Left cardiac atrium (tissue), 4 donors: ENCODE measurements at regions not wholly inside any gene's neighbourhood (a gene's known extent, or its start where the extent isn't known, plus 50 kb on each side); places are given as distances from the start of the nearest gene placed in this dataset.

Experiments used
- ATAC-seq, 2 donors: fragments of 200-7000 bp; cut with Tn5 transposase; one replicate each; pipeline ENCODE4 v1.9.1; 2020; ENCODE audit warnings: mild to moderate bottlenecking in 2 of 2, moderate library complexity in 2 of 2
- DNase-seq: peaks from one replicate; pipeline ENCODE4 v3.0.0-alpha.2; 2020
- intact Hi-C, 2 donors: fragments of 100-400 bp; cut with DNase I; formaldehyde crosslinking; loops; one replicate each; pipeline versions ENCODE4 v1.14.1 to v1.15.1; 2022 to 2023
- donor health status: DM: no; HTN: yes; CAD: no.
- donor health status: DM: no; HTN: yes; CAD: no; lungs with severe emphysema.
- donor health status: DM: yes; HTN: yes; CAD: no.
- donor health status: Dilated cardiomyopathy.

DNA sequence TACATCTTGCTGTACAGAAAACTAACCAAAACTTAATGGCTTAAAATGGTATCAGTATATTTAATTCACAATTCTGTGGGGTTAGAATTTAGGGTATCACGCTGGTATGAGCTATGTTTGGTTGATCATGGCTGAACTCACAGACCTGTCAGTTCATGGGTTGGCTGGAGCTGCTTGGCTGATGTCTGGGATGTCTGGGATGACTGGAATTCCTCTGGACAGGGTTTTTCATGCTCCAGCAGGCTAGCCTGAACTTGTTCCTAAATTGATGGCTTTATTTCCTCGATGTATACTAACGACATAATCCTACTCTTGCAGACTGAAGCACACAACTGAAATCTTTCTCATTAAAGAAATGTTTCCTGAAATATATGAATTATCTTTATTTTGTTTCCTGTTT lies 338.9 kb upstream of the GBE1 start:
- peak in 1 of 2 donors; percentile 30 for ATAC-seq
- no peak for DNase-seq
- intact Hi-C loops: no loop called here

- no peak for ATAC-seq
- intact Hi-C loops: no loop called here
- no peak for DNase-seq
Observed at GRCh38 chr3:82093641-82094040, 332.2 kb upstream of the GBE1 start.

DNA sequence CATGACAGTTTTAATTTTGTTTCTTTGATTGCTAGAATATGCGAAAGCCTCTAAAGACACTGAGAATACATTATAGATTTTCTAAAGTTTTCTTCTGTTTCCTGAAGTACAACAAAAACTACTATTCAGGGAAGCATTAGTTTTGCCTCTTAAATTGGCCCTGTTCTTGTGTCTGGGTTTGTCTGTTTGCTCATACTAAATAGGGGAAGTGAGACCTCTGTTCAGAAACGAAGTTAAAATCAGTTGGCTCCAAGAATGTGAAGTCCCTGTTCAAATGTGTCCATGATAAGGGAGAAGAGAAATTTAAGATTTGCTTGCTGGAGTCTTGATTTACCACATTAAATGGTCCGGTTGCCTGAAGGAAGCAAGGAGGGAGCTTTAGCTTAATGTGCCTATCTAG lies 327.3 kb upstream of the GBE1 start:
- DNase-seq (no peak), ATAC-seq (no peak)
- intact Hi-C loops: no loop called here

DNA sequence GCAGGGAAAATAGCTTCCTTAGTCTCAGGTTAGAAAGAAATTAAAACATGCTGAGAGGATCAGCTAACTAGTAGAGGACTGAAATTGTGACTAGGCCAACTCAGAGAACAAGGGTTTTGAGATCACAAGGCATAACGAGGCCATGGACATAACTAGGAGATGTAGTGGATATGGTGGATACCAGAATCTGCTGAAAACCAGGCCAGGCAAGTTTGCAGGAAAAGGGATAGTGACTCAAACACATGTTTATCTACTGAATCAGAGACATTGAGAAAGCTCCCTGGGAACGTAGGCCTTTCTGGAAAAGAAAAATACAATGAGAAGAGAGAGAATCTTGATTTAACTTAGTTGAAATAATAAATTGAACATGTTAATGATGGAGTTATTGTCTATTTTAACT lies 326.5 kb upstream of the GBE1 start:
- ATAC-seq (no peak), DNase-seq (no peak)
- intact Hi-C loops: no loop called here

DNA sequence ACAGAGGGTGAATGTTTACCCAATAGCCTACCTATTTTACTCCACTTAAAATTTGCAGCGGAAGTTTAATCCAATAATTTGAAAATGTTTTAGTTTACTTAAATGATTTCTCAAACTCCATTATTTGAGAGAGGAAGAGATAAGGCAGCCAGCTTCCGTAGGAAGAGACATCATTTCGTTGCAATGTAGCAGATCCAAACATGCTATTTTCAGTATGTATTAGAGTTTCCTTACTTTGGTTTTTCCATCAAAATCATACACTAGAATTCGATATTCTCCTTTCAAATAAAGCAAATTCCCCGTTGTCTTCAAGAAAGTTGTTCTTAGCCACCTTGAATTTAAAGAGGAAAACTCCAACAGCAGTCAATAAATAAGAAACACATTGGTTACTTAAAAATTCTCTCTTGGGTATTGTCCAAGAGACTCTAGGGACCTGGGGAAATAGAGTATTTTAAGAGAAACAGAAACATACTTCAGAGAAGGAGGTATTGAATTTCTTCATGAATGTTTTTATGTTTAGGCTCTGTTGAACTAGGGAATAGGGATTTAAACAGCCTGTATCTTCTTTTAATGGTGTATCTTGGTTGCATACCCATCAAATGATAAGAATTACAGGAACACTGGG lies 324.5 kb upstream of the GBE1 start:
- no peak for DNase-seq
- intact Hi-C loops: no loop called here
- ATAC-seq: no peak

DNA sequence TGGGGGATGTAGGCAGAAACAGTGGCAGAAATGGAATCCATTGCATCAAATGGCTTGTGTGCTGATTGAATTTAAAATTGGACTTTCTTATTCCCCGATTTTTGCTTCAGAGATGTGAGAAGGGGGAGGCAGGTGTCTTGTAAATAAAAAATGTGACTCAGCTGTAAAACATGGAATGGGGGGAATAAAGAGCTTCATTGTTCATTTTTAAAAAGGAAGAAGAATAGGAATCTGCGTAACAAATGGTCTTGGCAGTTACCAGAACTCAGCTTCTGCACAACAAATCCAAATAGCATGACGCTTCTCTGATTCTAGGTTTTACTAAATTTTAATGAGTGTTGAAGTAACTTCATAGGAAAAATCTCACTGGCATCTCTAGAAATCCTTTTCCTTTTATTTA lies 323.9 kb upstream of the GBE1 start:
- no peak for ATAC-seq
- intact Hi-C loops: no loop called here
- no peak for DNase-seq

DNA sequence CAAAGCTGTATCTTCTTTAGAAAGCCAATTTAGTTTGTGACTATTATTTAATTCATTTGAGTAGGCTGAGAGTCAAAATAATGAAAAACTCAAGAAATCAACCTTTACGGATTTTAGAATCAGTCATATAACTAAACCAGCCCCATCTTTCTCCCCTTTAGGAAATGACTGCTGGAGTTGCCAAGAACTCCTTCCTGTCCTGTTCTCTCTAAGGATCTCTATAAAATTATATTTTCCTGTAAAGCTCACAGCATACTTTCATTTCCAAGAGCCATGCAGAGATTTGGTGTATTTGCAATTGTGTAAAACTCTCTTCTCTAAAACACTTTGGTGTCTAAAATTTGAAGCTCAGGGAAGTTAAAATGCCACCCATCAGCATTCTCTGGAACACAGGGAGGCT lies 323.4 kb upstream of the GBE1 start:
- no peak for DNase-seq
- ATAC-seq: no peak
- intact Hi-C loops: no loop called here

DNA sequence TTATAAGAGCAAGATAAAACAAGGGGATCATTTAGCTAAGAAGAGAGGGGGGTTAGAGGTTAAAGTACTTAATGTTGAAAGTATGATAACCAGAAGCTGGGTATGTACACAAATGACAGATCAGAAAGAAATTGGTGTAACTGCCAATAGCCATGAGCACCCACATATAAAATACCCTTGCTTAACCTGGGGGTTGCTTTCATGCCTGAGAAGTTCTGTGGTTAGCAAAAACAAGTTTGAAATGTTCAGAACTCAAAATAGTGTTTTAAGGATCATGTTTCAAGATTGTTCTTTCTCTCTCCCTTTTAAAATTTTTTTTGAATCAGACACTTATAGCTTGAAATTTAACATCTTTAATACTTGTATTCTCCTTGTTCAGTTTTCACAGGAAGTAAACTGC lies 321.4 kb upstream of the GBE1 start:
- ATAC-seq (no peak), DNase-seq (no peak)
- intact Hi-C loops: no loop called here

DNA sequence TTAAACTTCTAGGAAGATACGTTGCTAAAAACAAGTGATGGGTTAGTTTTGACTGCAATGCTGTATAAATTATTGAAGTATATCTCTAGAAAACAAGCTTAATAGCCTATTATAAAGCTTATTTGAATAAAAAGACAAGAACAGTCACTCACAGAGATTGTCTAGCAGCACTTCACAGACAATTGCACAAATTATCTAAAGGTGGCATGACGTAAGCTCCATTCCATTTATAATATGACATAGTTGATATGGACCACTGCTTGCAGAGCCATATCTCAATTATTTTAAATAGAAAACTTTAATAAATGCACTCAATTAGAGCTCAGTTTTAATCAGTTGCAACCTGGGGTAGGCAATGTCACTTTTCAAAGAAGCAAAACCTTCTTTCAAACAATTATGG lies 319.9 kb upstream of the GBE1 start:
- intact Hi-C loops: no loop called here
- ATAC-seq (no peak), DNase-seq (no peak)

DNA sequence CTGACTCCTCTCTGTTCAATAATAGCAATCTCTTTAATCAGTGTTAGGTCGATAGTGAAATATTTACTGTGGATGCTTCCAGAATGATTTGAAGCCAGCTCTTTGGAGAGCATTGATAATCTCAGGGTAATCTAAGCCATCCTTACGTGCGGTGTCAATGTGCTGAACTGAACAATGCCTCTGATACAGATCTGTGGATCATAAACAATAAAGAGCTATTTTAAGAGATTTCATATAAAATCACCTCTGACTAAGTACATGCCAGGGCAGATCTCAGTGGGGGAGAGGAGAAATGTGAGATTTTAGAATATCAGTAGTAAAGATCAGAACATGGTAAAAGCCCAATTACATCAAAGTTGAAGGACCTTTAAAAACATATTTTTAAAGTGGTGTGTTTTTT lies 319.3 kb upstream of the GBE1 start:
- DNase-seq (no peak), ATAC-seq (no peak)
- intact Hi-C loops: no loop called here

DNA sequence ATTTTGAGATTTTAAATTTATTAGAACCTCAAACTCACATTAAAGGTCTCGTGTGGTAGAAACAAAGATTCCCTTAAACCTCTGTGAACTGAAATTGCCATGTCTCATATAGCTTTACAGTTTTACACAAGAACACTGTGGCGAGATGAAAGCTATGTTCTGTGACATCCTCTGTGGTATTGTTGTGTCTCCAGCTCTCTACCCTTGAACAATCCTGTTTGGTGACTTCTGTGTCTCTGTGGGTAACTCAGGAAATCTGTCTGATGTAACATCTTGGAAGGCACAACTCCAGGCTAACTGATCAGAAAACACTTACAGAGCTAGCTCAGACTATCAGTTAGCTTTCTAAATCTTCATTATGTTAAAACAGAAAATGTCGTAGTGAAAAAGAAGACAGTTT lies 318.8 kb upstream of the GBE1 start:
- no peak for ATAC-seq
- intact Hi-C loops: no loop called here
- DNase-seq: no peak

DNA sequence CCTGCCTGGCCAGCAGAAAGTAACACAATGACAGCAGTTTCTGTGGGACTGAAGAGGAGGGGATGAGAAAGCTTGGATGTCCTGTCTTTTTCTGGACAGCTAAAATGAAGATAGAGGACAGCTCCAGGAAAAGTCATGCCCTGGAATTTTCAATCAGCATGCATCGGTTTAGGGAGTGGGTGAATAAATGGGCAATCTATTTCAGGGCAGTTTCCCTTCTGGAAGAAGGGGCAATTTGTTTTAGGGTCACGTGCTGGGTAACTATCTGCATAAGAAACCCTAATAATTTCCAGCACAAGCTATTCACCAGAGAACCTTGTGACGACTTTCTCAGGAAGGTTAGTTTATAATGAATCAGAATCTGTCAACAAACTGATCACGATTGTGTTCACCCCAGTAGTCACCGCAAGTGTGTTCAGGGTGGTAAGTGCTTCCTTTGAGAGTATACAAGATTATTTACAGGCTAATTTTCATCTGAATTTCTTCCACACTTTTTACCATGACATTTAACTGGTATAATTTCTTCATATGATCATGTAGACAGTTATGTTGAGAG lies 318.0 kb upstream of the GBE1 start:
- DNase-seq (no peak), ATAC-seq (no peak)
- intact Hi-C loops: no loop called here

DNA sequence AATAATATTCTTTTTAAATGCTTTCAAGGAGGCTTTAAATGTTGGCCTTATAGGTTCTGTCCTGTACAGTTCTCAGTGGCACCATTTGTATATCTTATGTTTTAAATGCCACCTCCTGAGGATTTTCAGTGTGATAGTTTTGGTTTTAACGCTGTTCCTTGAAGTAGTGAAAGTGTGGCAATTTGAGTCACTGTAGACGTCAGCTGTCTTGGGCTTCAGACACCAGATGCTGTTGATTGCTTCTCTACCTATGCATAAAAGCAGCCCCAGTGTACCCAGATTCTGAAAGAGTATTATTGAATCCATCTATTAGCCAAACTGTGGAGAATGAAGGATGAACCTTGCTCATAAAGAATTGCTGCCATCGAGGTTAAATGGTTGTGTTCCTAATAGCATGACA lies 316.8 kb upstream of the GBE1 start:
- DNase-seq (no peak), ATAC-seq (no peak)
- intact Hi-C loops: no loop called here

DNA sequence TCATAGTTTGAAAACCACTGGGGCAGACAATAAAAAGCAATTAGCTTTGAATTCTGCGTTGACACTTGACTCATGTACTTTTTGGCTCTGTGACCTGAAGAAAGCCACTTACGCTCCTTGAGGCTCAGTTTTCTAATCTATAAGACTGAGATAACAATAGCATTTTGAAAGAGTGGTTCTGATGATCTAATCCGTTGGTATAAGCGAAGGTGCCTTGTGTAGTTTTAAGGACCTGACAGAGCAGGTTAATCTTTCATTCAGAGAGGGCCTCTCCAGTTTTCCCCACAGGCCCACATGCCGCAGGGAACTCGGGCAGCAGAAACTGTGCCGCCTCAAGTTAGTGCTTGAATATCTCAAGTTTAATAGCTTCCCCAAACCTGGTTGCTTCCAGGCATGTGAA lies 306.0 kb upstream of the GBE1 start:
- no peak for ATAC-seq
- intact Hi-C loops: no loop called here
- DNase-seq: no peak

GRCh38 chr3:82058809-82059208 lies 297.4 kb upstream of the GBE1 start:
- no peak for DNase-seq
- no peak for ATAC-seq
- intact Hi-C loops: no loop called here

DNA sequence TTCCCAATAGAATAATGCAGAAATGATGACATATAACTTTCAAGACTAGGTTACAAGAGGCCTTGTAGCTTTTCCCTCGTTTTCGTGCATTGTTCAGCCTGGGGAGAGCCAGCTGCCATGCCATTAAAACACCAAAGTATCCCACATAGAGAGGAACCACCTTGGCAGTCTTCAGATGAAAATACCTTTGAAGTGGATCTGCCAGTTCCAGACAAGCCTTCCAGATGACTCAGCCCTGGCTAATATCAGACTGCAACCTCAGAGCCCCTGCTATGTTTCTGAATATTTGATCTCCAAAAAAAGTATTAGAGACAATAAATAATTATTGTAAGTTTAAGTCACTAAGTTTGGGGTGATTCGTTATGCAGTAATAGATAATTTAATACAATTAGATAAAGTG lies 294.3 kb upstream of the GBE1 start:
- intact Hi-C loops: no loop called here
- ATAC-seq: no peak

DNA sequence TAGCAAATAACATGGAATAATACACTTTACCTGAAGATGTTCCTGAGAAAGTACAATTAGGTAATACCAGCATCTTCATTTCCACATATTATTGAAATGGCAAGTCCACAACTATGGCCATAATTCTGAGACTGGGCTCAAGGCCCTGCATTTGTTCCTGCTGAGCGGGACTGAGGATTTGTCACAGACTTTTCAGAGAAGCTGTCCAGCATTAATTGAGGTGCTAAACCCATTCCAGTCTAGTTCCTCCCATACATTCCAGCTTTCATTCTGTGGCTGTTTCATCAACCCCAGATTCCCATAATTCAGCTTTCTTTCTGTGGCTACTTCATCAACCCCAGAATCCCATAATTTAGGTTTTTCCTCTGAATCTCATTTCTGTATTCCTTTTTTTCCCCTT lies 293.4 kb upstream of the GBE1 start:
- no peak for ATAC-seq
- no peak for DNase-seq

More for the DNA sequence above, 294.3 kb upstream of the GBE1 start:
- DNase-seq: no peak

DNA sequence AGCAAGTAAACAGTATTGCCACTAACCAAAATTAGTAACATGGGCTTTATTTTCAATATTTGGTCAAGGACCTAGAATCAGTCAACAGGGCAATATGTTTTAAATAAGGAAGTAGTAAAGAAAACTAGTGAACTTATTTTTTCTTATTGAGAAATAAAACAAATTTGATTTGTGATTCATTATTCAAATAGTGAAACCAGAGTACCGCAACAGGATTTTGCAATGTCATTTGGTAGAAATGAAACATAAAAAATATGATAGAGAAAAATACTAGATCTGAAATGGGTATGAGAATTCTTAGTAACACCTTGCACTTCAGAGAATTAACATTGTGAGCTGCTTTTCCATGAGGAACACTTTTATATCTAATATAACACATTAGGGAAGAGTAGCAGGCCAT lies 291.8 kb upstream of the GBE1 start:
- DNase-seq (no peak), ATAC-seq (no peak)
- intact Hi-C loops: no loop called here

More for the DNA sequence above, 293.4 kb upstream of the GBE1 start:
- intact Hi-C loops: no loop called here

- intact Hi-C loops: no loop called here
- DNase-seq (no peak), ATAC-seq (no peak)
Observed at GRCh38 chr3:82050382-82050781, 288.9 kb upstream of the GBE1 start.

GRCh38 chr3:82048711-82049110 lies 287.3 kb upstream of the GBE1 start:
- no peak for DNase-seq

DNA sequence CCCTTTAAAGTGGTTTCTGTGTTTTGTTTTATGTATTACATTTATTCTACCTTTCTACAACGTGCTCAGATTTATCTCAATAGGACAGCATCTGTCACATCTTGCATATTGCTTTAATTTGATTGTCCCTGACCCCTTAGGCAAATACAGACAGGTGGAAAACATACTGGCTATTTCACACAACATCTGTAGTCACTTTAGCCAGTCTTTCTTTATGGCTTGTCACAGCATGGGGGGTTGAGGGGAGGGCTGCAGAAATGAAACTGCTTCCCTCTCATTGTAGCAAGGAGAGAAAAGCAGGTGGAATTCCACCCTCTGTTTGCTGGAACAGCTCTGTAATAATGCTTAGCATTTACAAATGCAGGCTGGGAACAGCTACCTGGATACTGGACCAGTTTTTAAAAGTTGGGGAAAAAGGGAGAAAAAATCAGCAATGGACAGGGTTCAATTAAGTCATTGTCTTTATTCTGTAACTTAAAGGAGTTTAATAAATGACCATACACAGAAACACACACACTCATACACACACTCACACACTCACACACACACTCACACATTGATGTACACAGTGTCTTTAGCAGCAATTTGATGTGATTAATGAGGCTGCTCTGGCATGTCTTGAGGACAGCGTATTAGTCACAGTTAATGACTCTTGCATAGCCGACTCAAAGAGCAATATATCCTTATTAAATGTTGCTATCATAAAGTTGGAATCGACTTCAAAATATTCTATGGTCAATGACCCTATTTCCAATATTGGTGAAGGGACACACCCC lies 283.7 kb upstream of the GBE1 start:
- intact Hi-C loops: no loop called here
- DNase-seq (no peak), ATAC-seq (no peak)

More at GRCh38 chr3:82048711-82049110, 287.3 kb upstream of the GBE1 start:
- intact Hi-C loops: no loop called here
- ATAC-seq: no peak
